GM21619 (cell line): ENCODE measurements at regions not wholly inside any gene's neighbourhood (a gene's known extent, or its start where the extent isn't known, plus 50 kb on each side); places are given as distances from the start of the nearest gene placed in this dataset.
A peak's percentile ranks its signal among the peaks of the same experiment; 100 is the strongest.

Experiments
- ATAC-seq: cut with Tn5 transposase; IDR thresholded peaks from one replicate; pipeline ENCODE4 v1.9.1; 2021; ENCODE audit not compliant: unreplicated experiment

- ATAC-seq: no peak
Observed at GRCh38 chr2:133766164-133766832, 198.0 kb upstream of the NCKAP5 start.

GRCh38 chr2:133768256-133768655 is 200.0 kb upstream of the NCKAP5 start:
- ATAC-seq: no peak

GRCh38 chr2:133768658-133769435 is 200.6 kb upstream of the NCKAP5 start:
- ATAC-seq: no peak

GRCh38 chr2:133773854-133774653 is 205.8 kb upstream of the NCKAP5 start:
- no peak for ATAC-seq

- ATAC-seq: no peak
Observed at GRCh38 chr2:133774654-133775015, 206.4 kb upstream of the NCKAP5 start.

GRCh38 chr2:133776936-133777573 is 208.8 kb upstream of the NCKAP5 start:
- ATAC-seq: no peak

- ATAC-seq: no peak
Observed at GRCh38 chr2:133777574-133777960, 209.3 kb upstream of the NCKAP5 start.

GRCh38 chr2:133780099-133780996 is 212.1 kb upstream of the NCKAP5 start:
- peak; percentile 66 for ATAC-seq

GRCh38 chr2:133780997-133781513 is 212.8 kb upstream of the NCKAP5 start:
- no peak for ATAC-seq

- no peak for ATAC-seq
Observed at GRCh38 chr2:133787207-133787606, 218.9 kb upstream of the NCKAP5 start.

- ATAC-seq: no peak
Observed at GRCh38 chr2:133787651-133788050, 219.4 kb upstream of the NCKAP5 start.

GRCh38 chr2:133788386-133788785 is 220.1 kb upstream of the NCKAP5 start:
- ATAC-seq: no peak

GRCh38 chr2:133789743-133790142 is 221.5 kb upstream of the NCKAP5 start:
- no peak for ATAC-seq

- no peak for ATAC-seq
Observed at GRCh38 chr2:133790711-133791110, 222.4 kb upstream of the NCKAP5 start.

- ATAC-seq: no peak
Observed at GRCh38 chr2:133791191-133791590, 222.9 kb upstream of the NCKAP5 start.

- no peak for ATAC-seq
Observed at GRCh38 chr2:133792223-133792622, 224.0 kb upstream of the NCKAP5 start.

- ATAC-seq: no peak
Observed at GRCh38 chr2:133794114-133794513, 225.9 kb upstream of the NCKAP5 start.

GRCh38 chr2:133801946-133802345 is 233.7 kb upstream of the NCKAP5 start:
- no peak for ATAC-seq

- no peak for ATAC-seq
Observed at GRCh38 chr2:133802409-133803039, 234.3 kb upstream of the NCKAP5 start.

GRCh38 chr2:133806564-133806963 is 238.3 kb upstream of the NCKAP5 start:
- ATAC-seq: no peak
